22Rv1 (cell line): ENCODE measurements at regions not wholly inside any gene's neighbourhood (a gene's known extent, or its start where the extent isn't known, plus 50 kb on each side); places are given as distances from the start of the nearest gene placed in this dataset.

Experiments
- ZFX ChIP-seq: fragments of 450-650 bp; IDR thresholded peaks from 2 replicates; pipeline ENCODE4 v1.6.1; 2017; ENCODE audit warnings: antibody characterized with exemption, borderline replicate concordance
- TF ChIP-seq, protein P1 (sequence below): fragments of 450-650 bp; IDR thresholded peaks from 2 replicates; pipeline ENCODE4 v1.5.1; 2017; ENCODE audit warnings: mild to moderate bottlenecking

DNA sequence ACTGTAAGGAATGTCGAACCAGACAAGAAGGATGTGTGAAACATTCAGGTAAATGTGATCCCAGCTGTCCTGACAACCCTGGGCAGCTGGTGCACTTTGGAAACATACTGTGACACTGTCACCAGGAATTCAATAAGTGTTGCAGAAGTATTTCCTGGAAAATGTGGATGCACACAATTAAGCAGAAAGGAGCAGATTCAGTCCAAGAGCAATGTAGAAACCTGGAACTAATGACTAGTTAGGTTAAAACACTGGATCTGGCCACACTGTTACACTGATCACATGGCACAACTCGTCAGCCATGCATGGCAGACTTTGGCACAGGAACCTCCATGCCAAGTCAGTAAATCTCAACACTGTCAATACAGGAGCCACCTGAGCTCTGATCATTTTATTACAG, 109.0 kb downstream of the FAM174A start:
- TF ChIP-seq, protein P1, sequence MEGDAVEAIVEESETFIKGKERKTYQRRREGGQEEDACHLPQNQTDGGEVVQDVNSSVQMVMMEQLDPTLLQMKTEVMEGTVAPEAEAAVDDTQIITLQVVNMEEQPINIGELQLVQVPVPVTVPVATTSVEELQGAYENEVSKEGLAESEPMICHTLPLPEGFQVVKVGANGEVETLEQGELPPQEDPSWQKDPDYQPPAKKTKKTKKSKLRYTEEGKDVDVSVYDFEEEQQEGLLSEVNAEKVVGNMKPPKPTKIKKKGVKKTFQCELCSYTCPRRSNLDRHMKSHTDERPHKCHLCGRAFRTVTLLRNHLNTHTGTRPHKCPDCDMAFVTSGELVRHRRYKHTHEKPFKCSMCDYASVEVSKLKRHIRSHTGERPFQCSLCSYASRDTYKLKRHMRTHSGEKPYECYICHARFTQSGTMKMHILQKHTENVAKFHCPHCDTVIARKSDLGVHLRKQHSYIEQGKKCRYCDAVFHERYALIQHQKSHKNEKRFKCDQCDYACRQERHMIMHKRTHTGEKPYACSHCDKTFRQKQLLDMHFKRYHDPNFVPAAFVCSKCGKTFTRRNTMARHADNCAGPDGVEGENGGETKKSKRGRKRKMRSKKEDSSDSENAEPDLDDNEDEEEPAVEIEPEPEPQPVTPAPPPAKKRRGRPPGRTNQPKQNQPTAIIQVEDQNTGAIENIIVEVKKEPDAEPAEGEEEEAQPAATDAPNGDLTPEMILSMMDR = no peak
- no peak for TF ChIP-seq ZFX
